Sciatic nerve (tissue), 2 donors: ENCODE measurements at regions not wholly inside any gene's neighbourhood (a gene's known extent, or its start where the extent isn't known, plus 50 kb on each side); places are given as distances from the start of the nearest gene placed in this dataset.

Source experiments
- ATAC-seq: fragments of 200-7000 bp; cut with Tn5 transposase; one replicate; pipeline ENCODE4 v1.9.1; 2020; ENCODE audit warnings: mild to moderate bottlenecking, moderate library complexity
- DNase-seq: peaks from one replicate; pipeline ENCODE4 v3.0.0-alpha.2; 2020; ENCODE audit warnings: low spot score
- intact Hi-C: fragments of 100-400 bp; cut with DNase I; formaldehyde crosslinking; loops from one replicate; pipeline ENCODE4 v1.14.2; 2022
- donor health status: DM: no; HTN: no; CAD: no.
- donor health status: DM: no; HTN: no; CAD: no.

- ATAC-seq (no peak), DNase-seq (no peak)
- intact Hi-C loops = no loop called here
These were observed 168.5 kb downstream of the CDC5L start for GRCh38 chr6:44556046-44556445.

GRCh38 chr6:44558024-44558831 is 170.7 kb downstream of the CDC5L start:
- no peak for ATAC-seq
- intact Hi-C loops = no loop called here
- DNase-seq = no peak

- intact Hi-C loops = no loop called here
- DNase-seq (no peak), ATAC-seq (peak; percentile 49)
These were observed 171.3 kb downstream of the CDC5L start for GRCh38 chr6:44558832-44559251.

- no peak for DNase-seq
- intact Hi-C loops = no loop called here
- ATAC-seq = no peak
These were observed 172.2 kb downstream of the CDC5L start for GRCh38 chr6:44559486-44560270.

- no peak for DNase-seq
- intact Hi-C loops = no loop called here
- ATAC-seq = no peak
These were observed 173.1 kb downstream of the CDC5L start for GRCh38 chr6:44560458-44561059.

GRCh38 chr6:44561060-44561623 is 173.6 kb downstream of the CDC5L start:
- DNase-seq = no peak
- ATAC-seq = no peak
- intact Hi-C loops = no loop called here

GRCh38 chr6:44561832-44562665 is 174.5 kb downstream of the CDC5L start:
- no peak for DNase-seq
- intact Hi-C loops = no loop called here
- no peak for ATAC-seq

GRCh38 chr6:44563397-44563796 is 175.9 kb downstream of the CDC5L start:
- DNase-seq (no peak), ATAC-seq (peak; percentile 84)
- intact Hi-C loops = no loop called here

- no peak for DNase-seq
- intact Hi-C loops = no loop called here
- ATAC-seq = no peak
These were observed 177.5 kb downstream of the CDC5L start for GRCh38 chr6:44564906-44565524.

GRCh38 chr6:44567406-44567805 is 179.9 kb downstream of the CDC5L start:
- DNase-seq (no peak), ATAC-seq (no peak)
- intact Hi-C loops = no loop called here

- intact Hi-C loops = no loop called here
- DNase-seq (no peak), ATAC-seq (no peak)
These were observed 181.6 kb downstream of the CDC5L start for GRCh38 chr6:44569131-44569530.

- DNase-seq = no peak
- ATAC-seq = peak; percentile 85
- intact Hi-C loops = no loop called here
These were observed 182.5 kb downstream of the CDC5L start for GRCh38 chr6:44569931-44570385.

- intact Hi-C loops = no loop called here
- DNase-seq (no peak), ATAC-seq (no peak)
These were observed 184.0 kb downstream of the CDC5L start for GRCh38 chr6:44571510-44571909.

- intact Hi-C loops = no loop called here
- ATAC-seq (no peak), DNase-seq (no peak)
These were observed 184.8 kb downstream of the CDC5L start for GRCh38 chr6:44572346-44572745.

GRCh38 chr6:44575644-44576043 is 188.1 kb downstream of the CDC5L start:
- no peak for DNase-seq
- intact Hi-C loops = no loop called here
- ATAC-seq = no peak

- ATAC-seq (peak; percentile 45), DNase-seq (no peak)
- intact Hi-C loops = no loop called here
These were observed 188.7 kb downstream of the CDC5L start for GRCh38 chr6:44576132-44576631.

GRCh38 chr6:44580901-44581300 is 193.4 kb downstream of the CDC5L start:
- DNase-seq (no peak), ATAC-seq (no peak)
- intact Hi-C loops = no loop called here

GRCh38 chr6:44582930-44583329 is 195.4 kb downstream of the CDC5L start:
- ATAC-seq = no peak
- intact Hi-C loops = no loop called here
- no peak for DNase-seq
